ENCODE measurements at regions not wholly inside any gene's neighbourhood (a gene's known extent, or its start where the extent isn't known, plus 50 kb on each side); places are given as distances from the start of the nearest gene placed in this dataset.

- no peak for DNase-seq (ENCODE audit: low spot score)
- no peaks in the 10 kb centered on the region for H3K36me3 Mint-ChIP-seq (ENCODE audit: low read depth)
- peaks cover 5% of the 10 kb centered on the region for H3K27me3 Mint-ChIP-seq (ENCODE audit: low read depth)
- H3K9me3 Mint-ChIP-seq (ENCODE audit: low read depth), result no peaks in the 10 kb centered on the region
- no peak overlapping the region for H3K27ac Mint-ChIP-seq (ENCODE audit: unreplicated experiment)
- peaks cover 17% of the 10 kb centered on the region for H3K4me1 Mint-ChIP-seq (ENCODE audit: low read depth)
- TF ChIP-seq CTCF (IDR thresholded peaks at IDR 0.05), result no peak
- no peak overlapping the region for H3K4me3 Mint-ChIP-seq (ENCODE audit: unreplicated experiment)
These were observed 860.5 kb downstream of the DHX35 start for GRCh38 chr20:39822667-39823066.

- peaks cover 5% of the 10 kb centered on the region for H3K4me1 Mint-ChIP-seq (ENCODE audit: low read depth)
- H3K4me3 Mint-ChIP-seq (ENCODE audit: unreplicated experiment), result no peak overlapping the region
These were observed 851.2 kb downstream of the DHX35 start for GRCh38 chr20:39813190-39813829.

GRCh38 chr20:39812116-39812515, 850.0 kb downstream of the DHX35 start:
- DNase-seq (ENCODE audit: low spot score), result no peak

More at GRCh38 chr20:39813190-39813829, 851.2 kb downstream of the DHX35 start:
- DNase-seq (ENCODE audit: low spot score), result no peak
- H3K27ac Mint-ChIP-seq (ENCODE audit: unreplicated experiment), result no peak overlapping the region
- peaks cover 2% of the 10 kb centered on the region for H3K27me3 Mint-ChIP-seq (ENCODE audit: low read depth)
- no peak for TF ChIP-seq CTCF (IDR thresholded peaks at IDR 0.05)
- H3K36me3 Mint-ChIP-seq (ENCODE audit: low read depth), result no peaks in the 10 kb centered on the region
- no peaks in the 10 kb centered on the region for H3K9me3 Mint-ChIP-seq (ENCODE audit: low read depth)

GRCh38 chr20:39810309-39810708, 848.2 kb downstream of the DHX35 start:
- no peaks in the 10 kb centered on the region for H3K36me3 Mint-ChIP-seq (ENCODE audit: low read depth)
- no peak for TF ChIP-seq CTCF (IDR thresholded peaks at IDR 0.05)
- DNase-seq (ENCODE audit: low spot score), result no peak
- H3K27me3 Mint-ChIP-seq (ENCODE audit: low read depth), result no peaks in the 10 kb centered on the region
- H3K9me3 Mint-ChIP-seq (ENCODE audit: low read depth), result no peaks in the 10 kb centered on the region
- H3K4me1 Mint-ChIP-seq (ENCODE audit: low read depth), result peaks cover 5% of the 10 kb centered on the region
- H3K4me3 Mint-ChIP-seq (ENCODE audit: unreplicated experiment), result no peak overlapping the region
- H3K27ac Mint-ChIP-seq (ENCODE audit: unreplicated experiment), result no peak overlapping the region

More at GRCh38 chr20:39812116-39812515, 850.0 kb downstream of the DHX35 start:
- no peaks in the 10 kb centered on the region for H3K27me3 Mint-ChIP-seq (ENCODE audit: low read depth)
- peaks cover 5% of the 10 kb centered on the region for H3K4me1 Mint-ChIP-seq (ENCODE audit: low read depth)
- H3K36me3 Mint-ChIP-seq (ENCODE audit: low read depth), result no peaks in the 10 kb centered on the region
- H3K27ac Mint-ChIP-seq (ENCODE audit: unreplicated experiment), result no peak overlapping the region
- no peak overlapping the region for H3K4me3 Mint-ChIP-seq (ENCODE audit: unreplicated experiment)
- TF ChIP-seq CTCF (IDR thresholded peaks at IDR 0.05), result no peak
- H3K9me3 Mint-ChIP-seq (ENCODE audit: low read depth), result no peaks in the 10 kb centered on the region

GRCh38 chr20:39808613-39809012, 846.5 kb downstream of the DHX35 start:
- H3K4me1 Mint-ChIP-seq (ENCODE audit: low read depth), result peaks cover 5% of the 10 kb centered on the region
- TF ChIP-seq CTCF (IDR thresholded peaks at IDR 0.05), result no peak
- no peak overlapping the region for H3K4me3 Mint-ChIP-seq (ENCODE audit: unreplicated experiment)
- no peaks in the 10 kb centered on the region for H3K9me3 Mint-ChIP-seq (ENCODE audit: low read depth)
- no peaks in the 10 kb centered on the region for H3K27me3 Mint-ChIP-seq (ENCODE audit: low read depth)
- no peak for DNase-seq (ENCODE audit: low spot score)
- no peaks in the 10 kb centered on the region for H3K36me3 Mint-ChIP-seq (ENCODE audit: low read depth)
- H3K27ac Mint-ChIP-seq (ENCODE audit: unreplicated experiment), result no peak overlapping the region

All from chondrocyte (in vitro differentiated cells).